Endothelial cell of umbilical vein (primary cell): ENCODE measurements at regions not wholly inside any gene's neighbourhood (a gene's known extent, or its start where the extent isn't known, plus 50 kb on each side); places are given as distances from the start of the nearest gene placed in this dataset.

Experiments used
- BruUV-seq: library from RNA; stranded (reverse); fragments of 400-500 nt; replicated peaks from 2 replicates; lab custom pipeline; 2021; lab: Mats Ljungman, UMichigan
- CTCF ChIA-PET: fragments of 300-600, 350-600 bp; sonication (Branson Sonifier 250); formaldehyde crosslinking; loops from one replicate; lab custom pipeline; 2021; ENCODE audit warnings: antibody characterized with exemption, inconsistent platforms; lab: Charles Lee
- POLR2A ChIA-PET: fragments of 300-600, 350-600 bp; sonication (Branson Sonifier 250); formaldehyde crosslinking; loops from one replicate; lab custom pipeline; 2021; ENCODE audit warnings: antibody characterized with exemption, inconsistent platforms; lab: Charles Lee
- DNase-seq: peaks from one replicate; pipeline ENCODE4 v3.0.0-alpha.2; 2011; ENCODE audit warnings: low read depth, low spot score
- FAIRE-seq: peaks from 2 replicates; lab custom pipeline; 2011; peaks lifted over from hg19 to GRCh38; lab: Jason Lieb, UNC
- H2AFZ ChIP-seq: 2 replicates; pipeline ENCODE4 v1.6.0; 2012; ENCODE audit warnings: low read depth, low read length, control low read depth, inconsistent platforms
- H3K27ac ChIP-seq: 2 replicates; pipeline ENCODE4 v1.5.1; 2011; ENCODE audit warnings: low read depth, mild to moderate bottlenecking, control low read depth, low read length, moderate library complexity; ENCODE audit not compliant: insufficient read depth
- H3K27me3 ChIP-seq, 2 experiments: 2 replicates each; pipeline versions ENCODE4 v1.6.0 to v1.6.1; 2011; ENCODE audit warnings: low read length in 2 of 2, mixed read lengths in 1 of 2; ENCODE audit not compliant: control insufficient read depth in 2 of 2, insufficient read depth in 2 of 2
- H3K36me3 ChIP-seq, 2 experiments: 2 replicates in 1 of 2; 3 replicates in 1 of 2; pipeline ENCODE4 v1.5.1; 2011; ENCODE audit warnings: low read length in 2 of 2, mild to moderate bottlenecking in 1 of 2, moderate library complexity in 1 of 2; ENCODE audit not compliant: control insufficient read depth in 2 of 2, insufficient read depth in 2 of 2; ENCODE audit errors: extremely low read depth in 1 of 2
- H3K4me1 ChIP-seq: 3 replicates; pipeline ENCODE4 v1.5.1; 2011; ENCODE audit warnings: mild to moderate bottlenecking, low read length; ENCODE audit not compliant: control insufficient read depth, insufficient read depth; ENCODE audit errors: extremely low read depth
- H3K4me2 ChIP-seq: 2 replicates; pipeline ENCODE4 v1.6.1; 2011; ENCODE audit warnings: low read length, control low read depth, mixed read lengths; ENCODE audit not compliant: insufficient read depth
- H3K4me3 ChIP-seq, 3 experiments: fragments of 200-600 bp in 1 of 3; sonication (generic), shearing (Covaris generic) in 1 of 3; replicated peaks in 1 of 3; 2 replicates each; pipeline ENCODE4 v1.5.1; 2011 to 2016; ENCODE audit warnings: control low read depth in 3 of 3, low read length in 3 of 3, mild to moderate bottlenecking in 2 of 3, inconsistent platforms in 1 of 3, low read depth in 1 of 3, moderate library complexity in 1 of 3; ENCODE audit not compliant: insufficient read depth in 1 of 3
- H3K79me2 ChIP-seq: 2 replicates; pipeline ENCODE4 v1.6.0; 2012; ENCODE audit warnings: low read length, inconsistent platforms; ENCODE audit not compliant: control insufficient read depth, insufficient read depth
- H3K9ac ChIP-seq: replicated peaks from 2 replicates; pipeline ENCODE3; 2011; ENCODE audit warnings: low read length, control low read depth; ENCODE audit not compliant: insufficient read depth; ENCODE audit errors: extremely low read depth
- H3K9me1 ChIP-seq: replicated peaks from 3 replicates; pipeline ENCODE4 v1.6.0; 2011; ENCODE audit warnings: mild to moderate bottlenecking, low read length; ENCODE audit not compliant: control insufficient read depth, insufficient read depth; ENCODE audit errors: extremely low read depth
- H3K9me3 ChIP-seq: replicated peaks from 2 replicates; pipeline ENCODE4 v1.5.1; 2012; ENCODE audit warnings: low read length, inconsistent platforms; ENCODE audit not compliant: control insufficient read depth, insufficient read depth
- H4K20me1 ChIP-seq: replicated peaks from 2 replicates; pipeline ENCODE3; 2011; ENCODE audit warnings: mild to moderate bottlenecking, low read length; ENCODE audit not compliant: control insufficient read depth, insufficient read depth; ENCODE audit errors: extremely low read depth
- CTCF ChIP-seq, 2 donors: IDR thresholded peaks; 1 replicate in 1 of 2; 2 replicates in 1 of 2; pipeline ENCODE4 v1.5.1; 2011; ENCODE audit warnings: low read length in 2 of 2, mild to moderate bottlenecking in 2 of 2, moderate library complexity in 2 of 2, control low read depth in 1 of 2, inconsistent platforms in 1 of 2, low read depth in 1 of 2; ENCODE audit not compliant: insufficient read depth in 1 of 2; ENCODE audit errors: extremely low read depth in 1 of 2
- EZH2 ChIP-seq: IDR thresholded peaks from 2 replicates; pipeline ENCODE4 v1.6.1; 2012; ENCODE audit warnings: borderline replicate concordance, low read depth, mild to moderate bottlenecking, moderate library complexity, low read length, inconsistent platforms; ENCODE audit not compliant: severe bottlenecking
- FOS ChIP-seq: IDR thresholded peaks from 2 replicates; pipeline ENCODE4 v1.6.1; 2011; ENCODE audit warnings: mild to moderate bottlenecking, low read length, moderate library complexity, borderline replicate concordance; ENCODE audit not compliant: insufficient read depth
- GATA2 ChIP-seq: IDR thresholded peaks from 2 replicates; pipeline ENCODE4 v1.7.0; 2011; ENCODE audit warnings: low read depth, mild to moderate bottlenecking, moderate library complexity, mixed read lengths, low read length; ENCODE audit not compliant: insufficient read length, insufficient read depth
- JUN ChIP-seq: IDR thresholded peaks from 2 replicates; pipeline ENCODE4 v1.6.1; 2011; ENCODE audit warnings: borderline replicate concordance, low read depth; ENCODE audit not compliant: insufficient read length, insufficient read depth
- MAX ChIP-seq: IDR thresholded peaks from 2 replicates; pipeline ENCODE4 v1.6.1; 2011; ENCODE audit not compliant: insufficient read depth, insufficient read length
- MYC ChIP-seq: IDR thresholded peaks from one replicate; pipeline ENCODE4 v1.6.1; 2011; ENCODE audit warnings: mild to moderate bottlenecking, low read depth, low read length
- POLR2A ChIP-seq: IDR thresholded peaks from 2 replicates; pipeline ENCODE4 v1.6.1; 2012; ENCODE audit warnings: low read depth, mild to moderate bottlenecking, control low read depth, low read length
- POLR2AphosphoS5 ChIP-seq: IDR thresholded peaks from 2 replicates; pipeline ENCODE4 v1.6.1; 2012; ENCODE audit warnings: low read depth, mild to moderate bottlenecking, control low read depth, low read length, moderate library complexity; ENCODE audit not compliant: insufficient read depth
- dilution Hi-C: fragments of 300-500 bp; cut with MboI; formaldehyde crosslinking; loops from one replicate; pipeline ENCODE4 v1.15.0; 2019; ENCODE audit warnings: low sequenced_read_pairs; ENCODE audit not compliant: extremely low pct_ligation_motif_present
- intact Hi-C: fragments of 100-400 bp; cut with micrococcal nuclease; formaldehyde crosslinking; loops from one replicate; pipeline ENCODE4 v1.10.0; 2022

GRCh38 chr12:61385771-61386170 lies 874.4 kb upstream of the USP15 start:
- no TSS peak for BruUV-seq
- dilution Hi-C loops, result no loop called here
- no peaks in the 10 kb centered on the region for H3K27me3 ChIP-seq
- CTCF ChIA-PET, result no interaction called here
- no peaks in the 10 kb centered on the region for H4K20me1 ChIP-seq
- H2AFZ ChIP-seq, result no peak overlapping the region
- H3K4me3 ChIP-seq, result no peak overlapping the region
- no peak overlapping the region for H3K4me2 ChIP-seq
- no peaks in the 10 kb centered on the region for H3K36me3 ChIP-seq
- H3K9me3 ChIP-seq, result no peaks in the 10 kb centered on the region
- FAIRE-seq (no peak), DNase-seq (no peak)
- intact Hi-C loops, result no loop called here
- no peaks in the 10 kb centered on the region for H3K4me1 ChIP-seq
- no peak for TF ChIP-seq JUN
- TF ChIP-seq MYC, result no peak
- TF ChIP-seq POLR2A, result no peak
- TF ChIP-seq FOS, result no peak
- no peak for TF ChIP-seq CTCF (IDR thresholded peaks at IDR 0.05; ENCODE audit: extremely low read depth in 1 of 2, insufficient read depth in 1 of 2, low read depth in 1 of 2, low read length in 2 of 2)
- TF ChIP-seq POLR2AphosphoS5, result no peak
- TF ChIP-seq GATA2, result no peak
- TF ChIP-seq MAX, result no peak
- TF ChIP-seq EZH2, result no peak
- H3K79me2 ChIP-seq, result no peaks in the 10 kb centered on the region
- no peak overlapping the region for H3K9ac ChIP-seq
- POLR2A ChIA-PET, result no interaction called here
- H3K27ac ChIP-seq, result no peak overlapping the region
- H3K9me1 ChIP-seq, result no peaks in the 10 kb centered on the region
